ENCODE measurements at regions not wholly inside any gene's neighbourhood (a gene's known extent, or its start where the extent isn't known, plus 50 kb on each side); places are given as distances from the start of the nearest gene placed in this dataset.

DNA sequence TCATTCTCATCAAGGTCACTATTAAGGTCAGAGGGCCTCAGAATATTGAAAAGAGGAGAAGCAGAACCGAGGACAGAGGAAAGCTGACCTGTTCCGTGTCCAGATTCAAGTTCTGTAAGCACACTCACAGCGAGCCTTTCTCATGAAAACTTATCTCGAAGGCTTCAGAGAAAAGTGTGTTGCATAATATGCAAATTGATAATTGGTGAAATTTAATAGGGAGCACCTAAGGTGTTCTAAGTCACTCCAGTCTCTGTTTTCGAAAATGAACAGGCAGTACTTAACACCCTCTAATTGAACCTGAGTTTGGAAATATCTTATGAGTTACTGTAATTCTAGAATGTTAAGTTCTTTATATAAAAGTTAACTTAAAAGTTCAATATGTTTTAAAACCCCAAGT is 181.2 kb upstream of the PDE10A start:
- CTCF ChIA-PET = no interaction called here
- intact Hi-C loops (cut with micrococcal nuclease; ENCODE audit: unreplicated experiment) = no loop called here
- TF ChIP-seq, protein P1, sequence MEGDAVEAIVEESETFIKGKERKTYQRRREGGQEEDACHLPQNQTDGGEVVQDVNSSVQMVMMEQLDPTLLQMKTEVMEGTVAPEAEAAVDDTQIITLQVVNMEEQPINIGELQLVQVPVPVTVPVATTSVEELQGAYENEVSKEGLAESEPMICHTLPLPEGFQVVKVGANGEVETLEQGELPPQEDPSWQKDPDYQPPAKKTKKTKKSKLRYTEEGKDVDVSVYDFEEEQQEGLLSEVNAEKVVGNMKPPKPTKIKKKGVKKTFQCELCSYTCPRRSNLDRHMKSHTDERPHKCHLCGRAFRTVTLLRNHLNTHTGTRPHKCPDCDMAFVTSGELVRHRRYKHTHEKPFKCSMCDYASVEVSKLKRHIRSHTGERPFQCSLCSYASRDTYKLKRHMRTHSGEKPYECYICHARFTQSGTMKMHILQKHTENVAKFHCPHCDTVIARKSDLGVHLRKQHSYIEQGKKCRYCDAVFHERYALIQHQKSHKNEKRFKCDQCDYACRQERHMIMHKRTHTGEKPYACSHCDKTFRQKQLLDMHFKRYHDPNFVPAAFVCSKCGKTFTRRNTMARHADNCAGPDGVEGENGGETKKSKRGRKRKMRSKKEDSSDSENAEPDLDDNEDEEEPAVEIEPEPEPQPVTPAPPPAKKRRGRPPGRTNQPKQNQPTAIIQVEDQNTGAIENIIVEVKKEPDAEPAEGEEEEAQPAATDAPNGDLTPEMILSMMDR (conservative IDR thresholded peaks at IDR 0.05; ENCODE audit: low read depth, low read length) = no peak
- TF ChIP-seq EZH2 (IDR thresholded peaks at IDR 0.05; ENCODE audit: borderline replicate concordance, low read depth, low read length, poor library complexity, severe bottlenecking) = no peak
- Histone ChIP-seq H3K4me3 (ENCODE audit: low read depth, low read length, poor library complexity, severe bottlenecking) (no peak overlapping the region), H3K4me1 (ENCODE audit: insufficient read depth, low read length, poor library complexity, severe bottlenecking) (peaks cover 10% of the 10 kb centered on the region), H3K36me3 (ENCODE audit: insufficient read depth, low read length, poor library complexity, severe bottlenecking) (no peaks in the 10 kb centered on the region), H3K27ac (ENCODE audit: low read depth, low read length, poor library complexity, severe bottlenecking) (no peak overlapping the region), H3K27me3 (replicated peaks; ENCODE audit: insufficient read depth, low read depth, low read length, poor library complexity) (peaks cover 52% of the 10 kb centered on the region), H3K9me3 (ENCODE audit: low read depth, low read length, poor library complexity, severe bottlenecking) (no peaks in the 10 kb centered on the region)
- BruUV-seq (replicated peaks) = no TSS peak
- DNase-seq (ENCODE audit: low spot score) = no peak
- POLR2A ChIA-PET (ENCODE audit: low non-redundant PET) = no interaction called here

GRCh38 chr6:165843568-165844113 is 180.6 kb upstream of the PDE10A start:
- no peak for DNase-seq (ENCODE audit: low spot score)
- Histone ChIP-seq H3K4me3 (ENCODE audit: low read depth, low read length, poor library complexity, severe bottlenecking) (no peak overlapping the region), H3K27me3 (replicated peaks; ENCODE audit: insufficient read depth, low read depth, low read length, poor library complexity) (peaks cover 50% of the 10 kb centered on the region), H3K4me1 (ENCODE audit: insufficient read depth, low read length, poor library complexity, severe bottlenecking) (peaks cover 10% of the 10 kb centered on the region), H3K36me3 (ENCODE audit: insufficient read depth, low read length, poor library complexity, severe bottlenecking) (no peaks in the 10 kb centered on the region), H3K9me3 (ENCODE audit: low read depth, low read length, poor library complexity, severe bottlenecking) (no peaks in the 10 kb centered on the region), H3K27ac (ENCODE audit: low read depth, low read length, poor library complexity, severe bottlenecking) (no peak overlapping the region)
- TF ChIP-seq, protein P1 (conservative IDR thresholded peaks at IDR 0.05; ENCODE audit: low read depth, low read length) = no peak
- no peak for TF ChIP-seq EZH2 (IDR thresholded peaks at IDR 0.05; ENCODE audit: borderline replicate concordance, low read depth, low read length, poor library complexity, severe bottlenecking)
- ChIA-PET CTCF (no interaction called here), POLR2A (ENCODE audit: low non-redundant PET) (no interaction called here)
- no TSS peak for BruUV-seq (replicated peaks)
- intact Hi-C loops (cut with micrococcal nuclease; ENCODE audit: unreplicated experiment) = no loop called here

DNA sequence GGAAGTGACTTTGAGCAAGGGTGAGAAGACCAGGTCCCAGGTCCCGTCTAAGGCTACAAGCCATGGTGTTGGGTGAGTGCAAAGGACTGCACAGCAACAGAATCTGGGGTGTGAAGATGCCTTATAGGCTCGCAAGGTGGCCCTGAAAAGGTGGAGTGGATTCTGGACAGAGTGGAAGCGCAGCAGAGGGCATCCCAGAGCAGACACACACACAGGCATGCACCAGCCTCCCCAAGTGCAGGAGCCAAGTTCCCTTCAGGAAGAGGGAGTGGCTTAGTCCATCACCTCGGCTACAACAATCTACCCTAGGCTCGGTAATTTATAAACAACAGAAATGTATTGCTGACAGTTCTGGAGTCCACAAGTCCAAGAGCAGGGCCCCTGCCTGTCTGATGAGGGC is 180.1 kb upstream of the PDE10A start:
- Histone ChIP-seq H3K27ac (ENCODE audit: low read depth, low read length, poor library complexity, severe bottlenecking) (no peak overlapping the region), H3K27me3 (replicated peaks; ENCODE audit: insufficient read depth, low read depth, low read length, poor library complexity) (peaks cover 49% of the 10 kb centered on the region), H3K36me3 (ENCODE audit: insufficient read depth, low read length, poor library complexity, severe bottlenecking) (no peaks in the 10 kb centered on the region), H3K4me1 (ENCODE audit: insufficient read depth, low read length, poor library complexity, severe bottlenecking) (peaks cover 10% of the 10 kb centered on the region), H3K4me3 (ENCODE audit: low read depth, low read length, poor library complexity, severe bottlenecking) (no peak overlapping the region), H3K9me3 (ENCODE audit: low read depth, low read length, poor library complexity, severe bottlenecking) (no peaks in the 10 kb centered on the region)
- no peak for DNase-seq (ENCODE audit: low spot score)
- TF ChIP-seq EZH2 (IDR thresholded peaks at IDR 0.05; ENCODE audit: borderline replicate concordance, low read depth, low read length, poor library complexity, severe bottlenecking) = no peak
- intact Hi-C loops (cut with micrococcal nuclease; ENCODE audit: unreplicated experiment) = no loop called here
- ChIA-PET CTCF (no interaction called here), POLR2A (ENCODE audit: low non-redundant PET) (no interaction called here)
- no TSS peak for BruUV-seq (replicated peaks)

DNA sequence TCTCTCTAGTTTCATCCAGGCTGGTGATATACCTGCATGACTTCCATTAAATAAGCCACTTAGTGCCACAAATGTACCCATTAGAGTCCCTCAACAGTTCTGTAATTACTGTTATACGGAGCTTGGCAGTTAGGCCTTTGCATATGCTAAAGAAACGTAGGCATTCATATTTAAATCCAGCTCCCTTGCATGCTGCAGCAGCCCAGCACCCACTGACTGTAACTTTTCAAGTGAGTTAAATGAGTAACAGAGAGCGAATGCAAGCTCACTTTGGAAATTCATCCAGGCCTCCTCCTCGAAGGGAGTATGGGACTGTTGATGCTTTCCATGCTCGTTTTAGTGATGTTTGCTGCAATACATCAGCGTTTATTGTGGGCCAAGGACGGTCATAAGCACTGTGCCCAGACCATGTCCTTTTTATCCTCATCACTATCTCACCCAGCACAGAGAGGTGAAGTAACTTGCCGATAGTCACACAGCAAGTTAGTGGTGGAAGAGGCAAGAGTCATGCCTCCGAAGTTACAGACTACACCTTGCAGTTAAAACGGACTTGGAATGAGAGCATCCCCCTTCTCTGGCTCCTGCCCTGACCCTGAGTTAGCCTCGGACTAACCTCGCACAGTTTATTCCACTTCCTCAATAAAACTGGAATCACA is 179.4 kb upstream of the PDE10A start:
- ChIA-PET CTCF (no interaction called here), POLR2A (ENCODE audit: low non-redundant PET) (no interaction called here)
- BruUV-seq (replicated peaks) = no TSS peak
- no peak overlapping the region for H3K27ac ChIP-seq (ENCODE audit: low read depth, low read length, poor library complexity, severe bottlenecking)
- H3K9me3 ChIP-seq (ENCODE audit: low read depth, low read length, poor library complexity, severe bottlenecking) = no peaks in the 10 kb centered on the region
- no peak overlapping the region for H3K4me3 ChIP-seq (ENCODE audit: low read depth, low read length, poor library complexity, severe bottlenecking)
- intact Hi-C loops (cut with micrococcal nuclease; ENCODE audit: unreplicated experiment) = no loop called here
- peaks cover 43% of the 10 kb centered on the region for H3K27me3 ChIP-seq (replicated peaks; ENCODE audit: insufficient read depth, low read depth, low read length, poor library complexity)
- no peak for DNase-seq (ENCODE audit: low spot score)
- TF ChIP-seq, protein P1 (conservative IDR thresholded peaks at IDR 0.05; ENCODE audit: low read depth, low read length) = no peak
- TF ChIP-seq EZH2 (IDR thresholded peaks at IDR 0.05; ENCODE audit: borderline replicate concordance, low read depth, low read length, poor library complexity, severe bottlenecking) = no peak
- no peaks in the 10 kb centered on the region for H3K36me3 ChIP-seq (ENCODE audit: insufficient read depth, low read length, poor library complexity, severe bottlenecking)
- H3K4me1 ChIP-seq (ENCODE audit: insufficient read depth, low read length, poor library complexity, severe bottlenecking) = peaks cover 10% of the 10 kb centered on the region

Measured in A673 (cell line).